T-helper 17 cell (primary cell): ENCODE measurements at regions not wholly inside any gene's neighbourhood (a gene's known extent, or its start where the extent isn't known, plus 50 kb on each side); places are given as distances from the start of the nearest gene placed in this dataset.
"Not testable (repeated sequence)": the region's sequence is repeated elsewhere in the genome, so short reads cannot be mapped to it uniquely, and the experiment has no call there.

Source experiments
- ATAC-seq: fragments of 150-1000 bp; cut with Tn5 transposase; 2 replicates; pipeline ENCODE4 v1.10.0; 2021; ENCODE audit warnings: mild to moderate bottlenecking, moderate library complexity
- DNase-seq, 3 donors: peaks; one replicate each; pipeline versions ENCODE4 v3.0.0 to v3.0.0-alpha.2; 2020 to 2021
- H3K9me3 ChIP-seq: one replicate; pipeline ENCODE4 v1.7.0; 2013; ENCODE audit warnings: low read length, mild to moderate bottlenecking; ENCODE audit not compliant: control insufficient read depth, poor library complexity, severe bottlenecking
- H3K27ac Mint-ChIP-seq: one replicate; pipeline ENCODE4 v1.8.0; 2022; ENCODE audit warnings: mild to moderate bottlenecking, moderate library complexity, mixed read lengths
- H3K27me3 Mint-ChIP-seq: one replicate; pipeline ENCODE4 v1.8.0; 2022; ENCODE audit warnings: mixed read lengths
- H3K36me3 Mint-ChIP-seq: one replicate; pipeline ENCODE4 v1.8.0; 2022; ENCODE audit warnings: low read depth, mixed read lengths
- H3K4me1 Mint-ChIP-seq: one replicate; pipeline ENCODE4 v1.8.0; 2022; ENCODE audit warnings: mild to moderate bottlenecking, mixed read lengths
- H3K4me3 Mint-ChIP-seq: one replicate; pipeline ENCODE4 v1.8.0; 2022; ENCODE audit warnings: mild to moderate bottlenecking, moderate library complexity, mixed read lengths

DNA sequence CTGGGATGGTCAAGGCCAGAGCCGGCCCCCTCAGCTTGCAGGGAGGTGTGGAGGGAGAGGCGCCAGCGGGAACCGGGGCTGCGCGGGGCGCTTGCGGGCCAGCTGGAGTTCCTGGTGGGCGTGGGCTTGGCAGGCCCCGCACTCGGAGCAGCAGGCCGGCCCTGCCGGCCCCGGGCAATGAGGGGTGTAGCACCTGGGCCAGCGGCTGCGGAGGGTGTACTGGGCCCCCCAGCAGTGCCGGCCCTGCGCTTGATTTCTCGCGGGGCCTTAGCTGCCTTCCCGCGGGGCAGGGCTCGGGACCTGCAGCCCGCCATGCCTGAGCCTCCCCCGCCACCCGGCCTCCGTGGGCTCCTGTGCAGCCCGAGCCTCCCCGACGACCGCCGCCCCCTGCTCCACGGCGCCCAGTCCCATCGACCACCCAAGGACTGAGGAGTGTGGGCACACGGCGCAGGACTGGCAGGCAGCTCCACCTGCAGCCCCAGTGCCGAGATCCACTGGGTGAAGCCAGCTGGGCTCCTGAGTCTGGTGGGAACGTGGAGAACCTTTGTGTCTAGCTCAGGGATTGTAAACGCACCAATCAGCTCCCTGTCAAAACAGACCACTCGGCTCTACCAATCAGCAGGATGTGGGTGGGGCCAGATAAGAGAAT, 489.3 kb upstream of the COBL start:
- H3K4me1 Mint-ChIP-seq, ATAC-seq, H3K36me3 Mint-ChIP-seq, H3K4me3 Mint-ChIP-seq, H3K9me3 ChIP-seq, H3K27ac Mint-ChIP-seq, DNase-seq, H3K27me3 Mint-ChIP-seq: not testable (repeated sequence)

- no peaks in the 10 kb centered on the region for H3K4me1 Mint-ChIP-seq
- no peaks in the 10 kb centered on the region for H3K9me3 ChIP-seq
- H3K27ac Mint-ChIP-seq = no peak overlapping the region
- H3K4me3 Mint-ChIP-seq = no peak overlapping the region
- no peaks in the 10 kb centered on the region for H3K36me3 Mint-ChIP-seq
- DNase-seq = no peak
- no peak for ATAC-seq
- no peaks in the 10 kb centered on the region for H3K27me3 Mint-ChIP-seq
These were observed 486.1 kb upstream of the COBL start for GRCh38 chr7:51802718-51803117.

DNA sequence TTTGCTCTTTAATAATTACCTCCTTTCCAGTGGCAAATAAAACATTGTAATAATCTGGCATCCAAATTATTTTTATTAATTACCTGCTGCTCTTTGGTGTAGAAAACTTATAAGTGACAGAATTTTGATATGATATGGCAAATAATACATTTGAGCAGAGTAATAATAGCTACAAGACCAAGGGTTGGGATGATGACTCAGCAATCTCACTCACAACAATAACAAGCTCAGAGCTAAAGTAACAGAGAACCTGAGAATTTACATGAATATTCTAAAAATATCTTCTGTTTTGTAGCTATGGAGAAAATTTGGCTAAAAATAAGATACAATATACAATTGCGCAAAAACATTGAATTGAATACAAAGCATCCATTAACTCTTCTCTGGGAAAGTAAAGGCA, 480.8 kb upstream of the COBL start:
- DNase-seq (no peak), ATAC-seq (no peak)
- Mint-ChIP-seq H3K4me3 (no peak overlapping the region), H3K4me1 (no peaks in the 10 kb centered on the region), H3K36me3 (no peaks in the 10 kb centered on the region), H3K27me3 (no peaks in the 10 kb centered on the region), H3K27ac (no peak overlapping the region)
- H3K9me3 ChIP-seq = no peaks in the 10 kb centered on the region

GRCh38 chr7:51792796-51793195, 476.2 kb upstream of the COBL start:
- no peaks in the 10 kb centered on the region for H3K9me3 ChIP-seq
- Mint-ChIP-seq H3K27me3 (no peaks in the 10 kb centered on the region), H3K4me3 (no peak overlapping the region), H3K36me3 (no peaks in the 10 kb centered on the region), H3K27ac (no peak overlapping the region), H3K4me1 (no peaks in the 10 kb centered on the region)
- DNase-seq = no peak
- ATAC-seq = no peak

DNA sequence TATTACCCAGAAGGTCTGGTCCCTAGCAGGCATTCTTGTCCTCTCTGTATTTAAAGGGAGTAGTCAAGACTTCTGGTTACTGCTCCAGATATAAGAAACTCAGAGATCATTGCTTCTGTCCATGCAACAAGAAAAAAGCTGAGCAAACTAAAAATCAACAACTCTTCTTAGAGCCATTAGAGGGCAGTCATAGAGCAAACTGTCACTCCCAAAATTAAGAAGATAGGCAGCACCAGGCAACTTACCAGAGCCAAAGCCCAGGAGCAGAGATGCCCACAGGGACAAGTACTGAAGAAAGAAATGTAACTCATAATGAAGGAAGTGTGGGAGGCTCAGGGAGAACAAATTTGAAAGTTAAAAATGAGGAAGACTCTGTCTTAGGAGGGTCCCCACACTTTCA, 472.9 kb upstream of the COBL start:
- Mint-ChIP-seq H3K27me3 (no peaks in the 10 kb centered on the region), H3K4me3 (no peak overlapping the region), H3K27ac (no peak overlapping the region), H3K36me3 (no peaks in the 10 kb centered on the region), H3K4me1 (no peaks in the 10 kb centered on the region)
- DNase-seq = no peak
- H3K9me3 ChIP-seq = no peaks in the 10 kb centered on the region
- no peak for ATAC-seq

GRCh38 chr7:51786284-51786683, 469.7 kb upstream of the COBL start:
- no peaks in the 10 kb centered on the region for H3K9me3 ChIP-seq
- Mint-ChIP-seq H3K36me3 (no peaks in the 10 kb centered on the region), H3K4me1 (no peaks in the 10 kb centered on the region), H3K27me3 (no peaks in the 10 kb centered on the region), H3K27ac (no peak overlapping the region), H3K4me3 (no peak overlapping the region)
- no peak for ATAC-seq
- no peak for DNase-seq

DNA sequence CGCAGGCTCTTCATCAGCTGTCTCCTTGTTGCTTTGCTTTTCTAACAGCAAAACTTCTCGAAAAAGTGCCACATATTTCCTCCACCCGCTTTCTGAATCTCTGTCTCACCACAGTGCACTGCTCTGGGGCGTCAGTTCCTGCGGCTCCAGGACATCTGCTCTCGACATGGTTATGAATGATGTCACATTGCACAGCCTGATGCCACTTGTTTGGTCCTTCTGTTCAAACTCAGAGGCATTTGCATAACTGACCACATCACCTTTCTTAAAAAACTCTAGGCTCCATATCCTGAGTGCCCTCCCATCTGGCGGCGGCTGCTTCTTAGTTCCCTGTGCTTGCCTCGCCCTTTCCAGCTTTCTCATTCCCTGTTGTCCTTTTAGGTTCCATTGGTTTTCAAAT, 469.3 kb upstream of the COBL start:
- Mint-ChIP-seq H3K4me3 (no peak overlapping the region), H3K36me3 (no peaks in the 10 kb centered on the region), H3K4me1 (no peaks in the 10 kb centered on the region), H3K27ac (no peak overlapping the region), H3K27me3 (no peaks in the 10 kb centered on the region)
- H3K9me3 ChIP-seq = no peaks in the 10 kb centered on the region
- DNase-seq (no peak), ATAC-seq (no peak)

DNA sequence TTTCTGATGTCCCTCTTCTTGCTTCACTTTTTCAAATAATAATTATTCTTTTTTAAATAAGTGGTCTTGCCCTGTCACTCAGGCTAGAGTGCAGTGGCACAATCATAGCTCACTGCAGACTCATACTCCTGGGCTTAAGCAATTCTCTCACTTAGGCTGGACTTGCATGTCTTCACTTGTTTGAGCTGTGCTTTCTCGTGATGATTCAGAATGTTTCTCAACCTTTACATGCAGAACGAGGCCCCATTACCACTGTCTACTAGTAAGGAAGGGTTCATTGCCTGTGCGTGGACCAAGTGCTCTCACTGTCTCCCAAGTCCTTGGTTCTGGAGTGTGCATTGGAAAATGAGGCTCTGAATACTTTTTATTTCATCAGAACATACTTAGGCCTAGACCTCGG, 468.6 kb upstream of the COBL start:
- H3K27ac Mint-ChIP-seq = no peak overlapping the region
- no peaks in the 10 kb centered on the region for H3K36me3 Mint-ChIP-seq

GRCh38 chr7:51783241-51783640, 466.6 kb upstream of the COBL start:
- Mint-ChIP-seq H3K36me3 (no peaks in the 10 kb centered on the region), H3K27ac (no peak overlapping the region), H3K4me1 (no peaks in the 10 kb centered on the region), H3K27me3 (no peaks in the 10 kb centered on the region), H3K4me3 (no peak overlapping the region)
- no peak for ATAC-seq
- DNase-seq = no peak
- H3K9me3 ChIP-seq = no peaks in the 10 kb centered on the region

More for the DNA sequence above, 468.6 kb upstream of the COBL start:
- Mint-ChIP-seq H3K4me1 (no peaks in the 10 kb centered on the region), H3K4me3 (no peak overlapping the region), H3K27me3 (no peaks in the 10 kb centered on the region)
- ATAC-seq = no peak
- no peaks in the 10 kb centered on the region for H3K9me3 ChIP-seq
- no peak for DNase-seq

- ATAC-seq (no peak), DNase-seq (no peak)
- no peaks in the 10 kb centered on the region for H3K36me3 Mint-ChIP-seq
- no peaks in the 10 kb centered on the region for H3K27me3 Mint-ChIP-seq
- H3K4me3 Mint-ChIP-seq = no peak overlapping the region
- H3K27ac Mint-ChIP-seq = no peak overlapping the region
- no peaks in the 10 kb centered on the region for H3K9me3 ChIP-seq
- H3K4me1 Mint-ChIP-seq = no peaks in the 10 kb centered on the region
These were observed 461.5 kb upstream of the COBL start for GRCh38 chr7:51778121-51778520.

GRCh38 chr7:51774178-51774577, 457.6 kb upstream of the COBL start:
- H3K9me3 ChIP-seq = no peaks in the 10 kb centered on the region
- no peak for ATAC-seq
- Mint-ChIP-seq H3K27ac (no peak overlapping the region), H3K36me3 (no peaks in the 10 kb centered on the region), H3K27me3 (no peaks in the 10 kb centered on the region), H3K4me3 (no peak overlapping the region), H3K4me1 (no peaks in the 10 kb centered on the region)
- no peak for DNase-seq

DNA sequence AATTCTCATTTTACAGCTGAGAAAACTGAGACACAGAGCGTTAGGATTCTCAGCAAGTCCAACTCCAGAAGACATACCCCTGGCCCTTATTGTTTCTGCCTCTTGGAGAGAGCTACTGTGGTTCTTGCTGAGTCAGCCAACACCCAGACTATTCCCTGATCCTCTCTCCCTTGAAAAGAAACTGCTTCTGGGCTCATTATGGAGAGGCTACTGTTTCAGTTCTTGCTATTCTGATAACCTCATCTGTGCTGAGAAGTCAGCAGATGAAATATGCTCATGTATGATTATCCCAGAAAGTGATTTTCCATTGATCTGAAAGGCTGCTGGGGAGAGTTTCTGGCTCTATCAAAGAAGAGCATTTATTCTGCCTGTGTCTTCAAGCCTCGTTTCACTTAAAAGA, 455.6 kb upstream of the COBL start:
- Mint-ChIP-seq H3K4me1 (no peaks in the 10 kb centered on the region), H3K4me3 (no peak overlapping the region), H3K27ac (no peak overlapping the region), H3K36me3 (no peaks in the 10 kb centered on the region), H3K27me3 (no peaks in the 10 kb centered on the region)
- H3K9me3 ChIP-seq = no peaks in the 10 kb centered on the region
- ATAC-seq (no peak), DNase-seq (no peak)

GRCh38 chr7:51764976-51765375, 448.4 kb upstream of the COBL start:
- DNase-seq (no peak), ATAC-seq (no peak)
- Mint-ChIP-seq H3K4me1 (no peaks in the 10 kb centered on the region), H3K27ac (no peak overlapping the region), H3K4me3 (no peak overlapping the region), H3K36me3 (no peaks in the 10 kb centered on the region), H3K27me3 (no peaks in the 10 kb centered on the region)
- no peaks in the 10 kb centered on the region for H3K9me3 ChIP-seq

- no peaks in the 10 kb centered on the region for H3K27me3 Mint-ChIP-seq
- DNase-seq = no peak
- ATAC-seq = no peak
- no peak overlapping the region for H3K4me3 Mint-ChIP-seq
- H3K9me3 ChIP-seq = no peaks in the 10 kb centered on the region
- no peaks in the 10 kb centered on the region for H3K4me1 Mint-ChIP-seq
- no peak overlapping the region for H3K27ac Mint-ChIP-seq
- H3K36me3 Mint-ChIP-seq = no peaks in the 10 kb centered on the region
These were observed 443.4 kb upstream of the COBL start for GRCh38 chr7:51759985-51760384.
